ENCODE measurements at regions not wholly inside any gene's neighbourhood (a gene's known extent, or its start where the extent isn't known, plus 50 kb on each side); places are given as distances from the start of the nearest gene placed in this dataset.

- FAIRE-seq: no peak
- no peak for DNase-seq (ENCODE audit: low spot score in 2 of 2)
Measured at GRCh38 chr2:58842501-58843155, 601.5 kb upstream of the FANCL start.

- FAIRE-seq (no peak), DNase-seq (ENCODE audit: low spot score in 2 of 2) (no peak)
Measured at GRCh38 chr2:58834404-58834803, 593.3 kb upstream of the FANCL start.

GRCh38 chr2:58826795-58827194 lies 585.7 kb upstream of the FANCL start:
- no peak for FAIRE-seq
- no peak for DNase-seq (ENCODE audit: low spot score in 2 of 2)

GRCh38 chr2:58812771-58813344 lies 571.7 kb upstream of the FANCL start:
- FAIRE-seq (no peak), DNase-seq (ENCODE audit: low spot score in 2 of 2) (no peak)

- FAIRE-seq: no peak
- DNase-seq (ENCODE audit: low spot score in 2 of 2): no peak
Measured at GRCh38 chr2:58805126-58805525, 564.0 kb upstream of the FANCL start.

GRCh38 chr2:58803192-58803591 lies 562.1 kb upstream of the FANCL start:
- FAIRE-seq (no peak), DNase-seq (ENCODE audit: low spot score in 2 of 2) (no peak)

- FAIRE-seq (no peak), DNase-seq (ENCODE audit: low spot score in 2 of 2) (no peak)
Measured at GRCh38 chr2:58800881-58801280, 559.8 kb upstream of the FANCL start.

GRCh38 chr2:58798676-58799208 lies 557.6 kb upstream of the FANCL start:
- DNase-seq (ENCODE audit: low spot score in 2 of 2) (no peak), FAIRE-seq (no peak)

- DNase-seq (ENCODE audit: low spot score in 2 of 2): no peak
- FAIRE-seq: no peak
Measured at GRCh38 chr2:58796239-58796910, 555.2 kb upstream of the FANCL start.

- no peak for FAIRE-seq
- DNase-seq (ENCODE audit: low spot score in 2 of 2): no peak
Measured at GRCh38 chr2:58794916-58795315, 553.8 kb upstream of the FANCL start.

GRCh38 chr2:58794103-58794502 lies 553.0 kb upstream of the FANCL start:
- no peak for FAIRE-seq
- DNase-seq (ENCODE audit: low spot score in 2 of 2): no peak

GRCh38 chr2:58788402-58788801 lies 547.3 kb upstream of the FANCL start:
- FAIRE-seq: no peak

GRCh38 chr2:58770846-58771245 lies 529.7 kb upstream of the FANCL start:
- FAIRE-seq: no peak
- DNase-seq (ENCODE audit: low spot score in 2 of 2): no peak

More at GRCh38 chr2:58788402-58788801, 547.3 kb upstream of the FANCL start:
- DNase-seq (ENCODE audit: low spot score in 2 of 2): no peak

GRCh38 chr2:58769864-58770234 lies 528.7 kb upstream of the FANCL start:
- DNase-seq (ENCODE audit: low spot score in 2 of 2): no peak
- FAIRE-seq: no peak

- DNase-seq (ENCODE audit: low spot score in 2 of 2): no peak
Measured at GRCh38 chr2:58769111-58769863, 528.2 kb upstream of the FANCL start.

GRCh38 chr2:58768715-58769080 lies 527.6 kb upstream of the FANCL start:
- no peak for FAIRE-seq
- DNase-seq (ENCODE audit: low spot score in 2 of 2): no peak

More at GRCh38 chr2:58769111-58769863, 528.2 kb upstream of the FANCL start:
- no peak for FAIRE-seq

- FAIRE-seq (no peak), DNase-seq (ENCODE audit: low spot score in 2 of 2) (no peak)
Measured at GRCh38 chr2:58767828-58768714, 526.9 kb upstream of the FANCL start.

- DNase-seq (ENCODE audit: low spot score in 2 of 2): no peak
- no peak for FAIRE-seq
Measured at GRCh38 chr2:58764338-58765104, 523.4 kb upstream of the FANCL start.

GRCh38 chr2:58762176-58762781 lies 521.2 kb upstream of the FANCL start:
- FAIRE-seq: no peak

More at GRCh38 chr2:58762176-58762781, 521.2 kb upstream of the FANCL start:
- no peak for DNase-seq (ENCODE audit: low spot score in 2 of 2)
